CD14-positive monocyte (primary cell): ENCODE measurements at regions not wholly inside any gene's neighbourhood (a gene's known extent, or its start where the extent isn't known, plus 50 kb on each side); places are given as distances from the start of the nearest gene placed in this dataset.

Experiments
- DNase-seq, 3 donors: peaks; one replicate each; pipeline ENCODE4 v3.0.0-alpha.2; 2011 to 2022
- H2AFZ ChIP-seq: 2 replicates; pipeline ENCODE4 v1.6.0; 2012; ENCODE audit warnings: mild to moderate bottlenecking, low read depth, low read length, inconsistent platforms; ENCODE audit not compliant: insufficient read depth, poor library complexity, severe bottlenecking
- H3K27ac ChIP-seq, 2 donors: 1 replicate in 1 of 2; 2 replicates in 1 of 2; pipeline ENCODE4 v1.5.1; 2012 to 2013; ENCODE audit warnings: low read length in 2 of 2, control low read depth in 1 of 2, inconsistent platforms in 1 of 2, low read depth in 1 of 2, mild to moderate bottlenecking in 1 of 2
- H3K27me3 ChIP-seq, 2 donors: one replicate each; pipeline versions ENCODE4 v1.6.0 to v1.6.1; 2011 to 2013; ENCODE audit warnings: low read length in 2 of 2; ENCODE audit not compliant: control insufficient read depth in 2 of 2, insufficient read depth in 2 of 2
- H3K36me3 ChIP-seq, 2 donors: replicated peaks in 1 of 2; 1 replicate in 1 of 2; 2 replicates in 1 of 2; pipeline versions ENCODE4 v1.5.1 to v1.6.1; 2012 to 2013; ENCODE audit warnings: low read length in 2 of 2, control low read depth in 1 of 2, inconsistent platforms in 1 of 2, mild to moderate bottlenecking in 1 of 2; ENCODE audit not compliant: insufficient read depth in 2 of 2, control insufficient read depth in 1 of 2
- H3K4me1 ChIP-seq, 2 donors: 1 replicate in 1 of 2; 2 replicates in 1 of 2; pipeline versions ENCODE4 v1.5.1 to v1.6.1; 2012 to 2013; ENCODE audit warnings: low read length in 2 of 2, control low read depth in 1 of 2, inconsistent platforms in 1 of 2, mild to moderate bottlenecking in 1 of 2, moderate library complexity in 1 of 2; ENCODE audit not compliant: insufficient read depth in 2 of 2, control insufficient read depth in 1 of 2
- H3K4me2 ChIP-seq: replicated peaks from 2 replicates; pipeline ENCODE3; 2012; ENCODE audit warnings: low read length, moderate library complexity, mild to moderate bottlenecking; ENCODE audit not compliant: poor library complexity, severe bottlenecking; ENCODE audit errors: extremely low read depth
- H3K4me3 ChIP-seq, 3 experiments: fragments of 200-600 bp in 1 of 3; sonication (generic) in 1 of 3; replicated peaks in 1 of 3; 1 replicate in 2 of 3; 2 replicates in 1 of 3; pipeline ENCODE4 v1.5.1; 2011 to 2013; ENCODE audit warnings: low read length in 3 of 3, mild to moderate bottlenecking in 3 of 3, control low read depth in 2 of 3, low read depth in 2 of 3, inconsistent platforms in 1 of 3, moderate library complexity in 1 of 3
- H3K79me2 ChIP-seq: 2 replicates; pipeline ENCODE4 v1.6.0; 2012; ENCODE audit warnings: mild to moderate bottlenecking, control low read depth, inconsistent platforms, low read length, moderate library complexity; ENCODE audit not compliant: insufficient read depth
- H3K9ac ChIP-seq: 2 replicates; pipeline ENCODE4 v1.6.0; 2017; ENCODE audit warnings: low read length, mild to moderate bottlenecking; ENCODE audit not compliant: insufficient read depth, poor library complexity, severe bottlenecking
- H3K9me3 ChIP-seq, 2 donors: replicated peaks in 1 of 2; 1 replicate in 1 of 2; 2 replicates in 1 of 2; pipeline versions ENCODE4 v1.5.1 to v1.6.1; 2012 to 2013; ENCODE audit warnings: low read length in 2 of 2, control low read depth in 1 of 2; ENCODE audit not compliant: control insufficient read depth in 1 of 2, insufficient read depth in 1 of 2
- H4K20me1 ChIP-seq: 2 replicates; pipeline ENCODE4 v1.6.0; 2012; ENCODE audit warnings: mild to moderate bottlenecking, low read length, control low read depth, moderate library complexity; ENCODE audit not compliant: insufficient read depth
- H3K27ac Mint-ChIP-seq, 7 donors: one replicate each; pipeline ENCODE4 v1.8.0; 2020; ENCODE audit warnings: mild to moderate bottlenecking in 7 of 7, mixed read lengths in 7 of 7, moderate library complexity in 6 of 7, inconsistent platforms in 2 of 7
- H3K27me3 Mint-ChIP-seq, 3 donors: one replicate each; pipeline ENCODE4 v1.8.0; 2021 to 2022; ENCODE audit warnings: low read depth in 3 of 3, mild to moderate bottlenecking in 3 of 3, mixed read lengths in 3 of 3, moderate library complexity in 3 of 3, inconsistent platforms in 1 of 3
- H3K36me3 Mint-ChIP-seq, 2 donors: one replicate each; pipeline ENCODE4 v1.8.0; 2020; ENCODE audit warnings: mixed read lengths in 2 of 2, inconsistent platforms in 1 of 2, mild to moderate bottlenecking in 1 of 2
- H3K4me1 Mint-ChIP-seq: one replicate; pipeline ENCODE4 v1.8.0; 2020; ENCODE audit warnings: mild to moderate bottlenecking, mixed read lengths
- H3K4me3 Mint-ChIP-seq, 2 donors: one replicate each; pipeline ENCODE4 v1.8.0; 2020; ENCODE audit warnings: mild to moderate bottlenecking in 2 of 2, mixed read lengths in 2 of 2, moderate library complexity in 1 of 2
- H3K9me3 Mint-ChIP-seq, 7 donors: one replicate each; pipeline ENCODE4 v1.8.0; 2020 to 2022; ENCODE audit warnings: mixed read lengths in 7 of 7, mild to moderate bottlenecking in 6 of 7, moderate library complexity in 6 of 7, inconsistent platforms in 2 of 7
- CTCF ChIP-seq: fragments of 200-600 bp; IDR thresholded peaks from one replicate; pipeline ENCODE4 v1.8.0; 2022; ENCODE audit warnings: antibody characterized with exemption, mild to moderate bottlenecking
- WGBS: methylation state at CpG from one replicate; pipeline ENCODE4 v1.1.5; 2013; ENCODE audit warnings: missing lambda C conversion rate; ENCODE audit not compliant: insufficient coverage; 5-methylcytosine and 5-hydroxymethylcytosine counted together
- intact Hi-C, 2 donors: fragments of 100-400 bp; cut with micrococcal nuclease; formaldehyde crosslinking; loops; one replicate each; pipeline versions ENCODE4 v1.15.0 to v1.15.1; 2023

DNA sequence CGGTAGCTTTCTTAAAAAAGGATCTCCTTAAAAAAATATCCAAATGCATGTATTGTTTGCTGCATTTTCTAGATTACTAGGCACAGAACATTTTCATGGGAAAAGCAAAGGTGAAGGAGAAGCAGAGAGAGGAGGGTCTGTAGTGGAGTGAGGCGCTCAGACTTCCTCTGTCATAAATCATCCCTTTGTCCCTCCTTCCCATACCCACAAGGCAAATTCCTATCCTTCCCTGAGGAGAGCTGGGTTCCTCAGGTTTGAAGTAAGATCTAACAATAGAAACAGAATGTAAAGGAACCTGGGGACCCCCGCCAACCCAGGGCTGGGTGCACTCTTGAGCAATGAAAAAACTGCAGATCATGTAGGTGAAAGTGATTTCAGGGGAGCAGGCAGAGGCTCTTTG, 149.2 kb upstream of the ANKH start:
- H3K4me1 ChIP-seq, result no peaks in the 10 kb centered on the region
- H4K20me1 ChIP-seq, result no peaks in the 10 kb centered on the region
- Mint-ChIP-seq H3K36me3 (no peaks in the 10 kb centered on the region), H3K27me3 (peaks cover 2 to 6% (median 4%) of the 10 kb centered on the region in 3 donors), H3K27ac (no peak overlapping the region), H3K9me3 (peaks cover 0 to 11% (median 3%) of the 10 kb centered on the region in 7 donors), H3K4me1 (no peaks in the 10 kb centered on the region), H3K4me3 (no peak overlapping the region)
- no peak overlapping the region for H2AFZ ChIP-seq
- H3K27me3 ChIP-seq, result peaks cover 0 to 6% of the 10 kb centered on the region in 2 donors
- intact Hi-C loops, result no loop called here
- no peak overlapping the region for H3K9ac ChIP-seq
- no peaks in the 10 kb centered on the region for H3K36me3 ChIP-seq
- no peak overlapping the region for H3K27ac ChIP-seq
- no peaks in the 10 kb centered on the region for H3K9me3 ChIP-seq
- H3K79me2 ChIP-seq, result no peaks in the 10 kb centered on the region
- no peak overlapping the region for H3K4me3 ChIP-seq
- no peak for TF ChIP-seq CTCF
- no peak overlapping the region for H3K4me2 ChIP-seq
- no peak for DNase-seq
- WGBS, result no CpG with 5 or more reads among the region's 3 CpGs

DNA sequence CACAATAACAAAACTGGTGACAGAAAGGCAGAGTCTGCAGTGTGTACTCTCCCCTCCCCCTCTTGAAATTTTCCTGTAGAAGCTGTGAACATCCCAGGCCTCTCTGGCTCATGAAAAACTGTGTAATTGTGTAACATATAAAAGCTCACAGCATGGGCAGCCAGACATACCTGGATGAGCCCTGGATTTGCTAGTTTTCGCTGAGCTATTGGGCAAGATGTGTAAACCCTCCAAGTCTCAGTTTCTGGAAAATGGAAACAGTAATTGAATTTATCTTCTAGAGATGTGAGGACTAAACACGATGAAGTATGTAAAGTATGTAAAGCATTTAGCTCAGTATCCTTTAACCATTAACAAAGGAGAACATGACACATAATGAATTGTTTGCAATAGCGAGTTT, 143.2 kb upstream of the ANKH start:
- TF ChIP-seq CTCF, result no peak
- no peak for DNase-seq

More for the DNA sequence above, 143.2 kb upstream of the ANKH start:
- Mint-ChIP-seq H3K4me1 (no peaks in the 10 kb centered on the region), H3K27me3 (peaks cover 4 to 11% (median 5%) of the 10 kb centered on the region in 3 donors), H3K36me3 (no peaks in the 10 kb centered on the region), H3K9me3 (peaks cover 0 to 9% (median 3%) of the 10 kb centered on the region in 7 donors), H3K4me3 (no peak overlapping the region), H3K27ac (no peak overlapping the region)
- no CpG with 5 or more reads among the region's 3 CpGs for WGBS
- H3K4me2 ChIP-seq, result no peak overlapping the region
- no peaks in the 10 kb centered on the region for H3K9me3 ChIP-seq
- peaks cover 0 to 2% of the 10 kb centered on the region in 2 donors for H3K27me3 ChIP-seq
- no peak overlapping the region for H3K4me3 ChIP-seq
- no peaks in the 10 kb centered on the region for H4K20me1 ChIP-seq
- intact Hi-C loops, result loop anchor here in 1 of 2 donors (5.0 to 10.0 kb wide), 2 partner anchors 328 to 660 kb away; no protein-coding TSS in a partner anchor
- H3K36me3 ChIP-seq, result no peaks in the 10 kb centered on the region
- H3K4me1 ChIP-seq, result no peaks in the 10 kb centered on the region
- H3K9ac ChIP-seq, result no peak overlapping the region
- no peak overlapping the region for H3K27ac ChIP-seq
- no peak overlapping the region for H2AFZ ChIP-seq
- H3K79me2 ChIP-seq, result no peaks in the 10 kb centered on the region
